HEK293T (cell line): ENCODE measurements at regions not wholly inside any gene's neighbourhood (a gene's known extent, or its start where the extent isn't known, plus 50 kb on each side); places are given as distances from the start of the nearest gene placed in this dataset.
"Not testable (repeated sequence)": the region's sequence is repeated elsewhere in the genome, so short reads cannot be mapped to it uniquely, and the experiment has no call there.

Experiments
- CTCF ChIA-PET: fragments of 350-600 bp; formaldehyde crosslinking; extraction: SDS; loops from one replicate; lab custom pipeline; 2021; ENCODE audit warnings: antibody characterized with exemption, inconsistent platforms; lab: Yijun Ruan, JAX
- POLR2A ChIA-PET: fragments of 350-600 bp; formaldehyde crosslinking; extraction: SDS; loops from one replicate; lab custom pipeline; 2020; ENCODE audit warnings: antibody characterized with exemption, inconsistent platforms; lab: Yijun Ruan, JAX
- DNase-seq: peaks from one replicate; pipeline ENCODE4 v3.0.0; 2012; ENCODE audit warnings: mixed read lengths; ENCODE audit errors: extremely low spot score
- ARNT ChIP-seq: fragments of 450-650 bp; IDR thresholded peaks from 2 replicates; pipeline ENCODE4 v1.6.1; 2017; ENCODE audit warnings: mild to moderate bottlenecking
- BHLHE40 ChIP-seq: fragments of 450-650 bp; IDR thresholded peaks from 2 replicates; pipeline ENCODE4 v1.6.1; 2016; ENCODE audit warnings: mild to moderate bottlenecking, moderate library complexity, borderline replicate concordance
- CTBP1 ChIP-seq: fragments of 450-650 bp; IDR thresholded peaks from 2 replicates; pipeline ENCODE4 v1.6.1; 2016; ENCODE audit warnings: borderline replicate concordance
- ELF4 ChIP-seq: fragments of 450-650 bp; IDR thresholded peaks from 2 replicates; pipeline ENCODE4 v1.6.1; 2017; ENCODE audit warnings: antibody characterized with exemption
- FOXA1 ChIP-seq: fragments of 450-650 bp; IDR thresholded peaks from 2 replicates; pipeline ENCODE4 v1.6.1; 2016; ENCODE audit warnings: mild to moderate bottlenecking
- FOXK2 ChIP-seq: fragments of 450-650 bp; IDR thresholded peaks from 2 replicates; pipeline ENCODE4 v1.6.1; 2016; ENCODE audit warnings: mild to moderate bottlenecking
- FOXM1 ChIP-seq: fragments of 450-650 bp; IDR thresholded peaks from 2 replicates; pipeline ENCODE4 v1.6.1; 2017; ENCODE audit warnings: mild to moderate bottlenecking, borderline replicate concordance
- HDGF ChIP-seq: fragments of 450-650 bp; IDR thresholded peaks from 2 replicates; pipeline ENCODE4 v1.6.1; 2017; ENCODE audit warnings: antibody characterized with exemption, borderline replicate concordance
- L3MBTL2 ChIP-seq: fragments of 450-650 bp; conservative IDR thresholded peaks from 2 replicates; pipeline ENCODE4 v1.6.1; 2016; ENCODE audit warnings: mild to moderate bottlenecking
- LEF1 ChIP-seq: fragments of 450-650 bp; IDR thresholded peaks from 2 replicates; pipeline ENCODE4 v1.6.1; 2017; ENCODE audit warnings: mild to moderate bottlenecking, borderline replicate concordance
- NFRKB ChIP-seq: fragments of 450-650 bp; IDR thresholded peaks from 2 replicates; pipeline ENCODE4 v1.6.1; 2016; ENCODE audit warnings: mild to moderate bottlenecking, moderate library complexity
- PKNOX1 ChIP-seq: fragments of 450-650 bp; IDR thresholded peaks from 2 replicates; pipeline ENCODE4 v1.6.1; 2016
- SP1 ChIP-seq: fragments of 450-650 bp; IDR thresholded peaks from 2 replicates; pipeline ENCODE4 v1.6.1; 2017
- SUZ12 ChIP-seq: fragments of 450-650 bp; IDR thresholded peaks from 2 replicates; pipeline ENCODE4 v1.6.1; 2016; ENCODE audit warnings: mild to moderate bottlenecking
- TARDBP ChIP-seq: fragments of 450-650 bp; IDR thresholded peaks from 2 replicates; pipeline ENCODE4 v1.6.1; 2016
- ZNF384 ChIP-seq: fragments of 450-650 bp; IDR thresholded peaks from 2 replicates; pipeline ENCODE4 v1.6.1; 2016

- no peak for TF ChIP-seq TARDBP
- TF ChIP-seq BHLHE40, result no peak
- TF ChIP-seq ELF4, result no peak
- TF ChIP-seq FOXK2, result no peak
- no peak for TF ChIP-seq FOXA1
- TF ChIP-seq ARNT, result no peak
- TF ChIP-seq NFRKB, result no peak
- no peak for TF ChIP-seq SUZ12
- no peak for TF ChIP-seq LEF1
- TF ChIP-seq SP1, result no peak
- TF ChIP-seq PKNOX1, result no peak
- no peak for TF ChIP-seq ZNF384
- TF ChIP-seq HDGF, result no peak
- TF ChIP-seq CTBP1, result no peak
- TF ChIP-seq L3MBTL2, result no peak
- no peak for TF ChIP-seq FOXM1
- ChIA-PET POLR2A (no interaction called here), CTCF (no interaction called here)
- no peak for DNase-seq
These were observed 113.1 kb upstream of the XIRP2 start for GRCh38 chr2:166775176-166775575.

GRCh38 chr2:166773308-166773949, 114.9 kb upstream of the XIRP2 start:
- DNase-seq, result no peak
- ChIA-PET CTCF (no interaction called here), POLR2A (no interaction called here)
- TF ChIP-seq FOXK2, result no peak
- no peak for TF ChIP-seq BHLHE40
- no peak for TF ChIP-seq L3MBTL2
- no peak for TF ChIP-seq LEF1
- TF ChIP-seq ARNT, result no peak
- TF ChIP-seq PKNOX1, result no peak
- no peak for TF ChIP-seq TARDBP
- TF ChIP-seq FOXA1, result no peak
- no peak for TF ChIP-seq FOXM1
- no peak for TF ChIP-seq SP1
- TF ChIP-seq HDGF, result no peak
- no peak for TF ChIP-seq CTBP1
- TF ChIP-seq NFRKB, result no peak

GRCh38 chr2:166768393-166769123, 119.7 kb upstream of the XIRP2 start:
- CTCF ChIA-PET, result no interaction called here

GRCh38 chr2:166766769-166767322, 121.4 kb upstream of the XIRP2 start:
- DNase-seq, CTCF ChIA-PET: not testable (repeated sequence)

More at GRCh38 chr2:166768393-166769123, 119.7 kb upstream of the XIRP2 start:
- DNase-seq, result no peak
- TF ChIP-seq PKNOX1, result no peak
- no peak for TF ChIP-seq TARDBP
- no peak for TF ChIP-seq NFRKB
- no peak for TF ChIP-seq FOXA1
- no peak for TF ChIP-seq CTBP1
- no peak for TF ChIP-seq HDGF
- TF ChIP-seq SP1, result no peak
- no peak for TF ChIP-seq FOXM1
- TF ChIP-seq L3MBTL2, result no peak
- no peak for TF ChIP-seq ELF4
- POLR2A ChIA-PET, result no interaction called here

GRCh38 chr2:166766220-166766619, 122.1 kb upstream of the XIRP2 start:
- TF ChIP-seq CTBP1, result no peak
- ChIA-PET CTCF (no interaction called here), POLR2A (no interaction called here)
- no peak for DNase-seq

More at GRCh38 chr2:166766769-166767322, 121.4 kb upstream of the XIRP2 start:
- POLR2A ChIA-PET, result not testable (repeated sequence)

GRCh38 chr2:166765141-166765540, 123.1 kb upstream of the XIRP2 start:
- POLR2A ChIA-PET, result no interaction called here
- CTCF ChIA-PET, result no interaction called here
- no peak for TF ChIP-seq LEF1
- TF ChIP-seq ELF4, result no peak
- no peak for TF ChIP-seq FOXM1
- no peak for TF ChIP-seq FOXK2

GRCh38 chr2:166764702-166765101, 123.6 kb upstream of the XIRP2 start:
- DNase-seq, result no peak
- no peak for TF ChIP-seq ELF4
- TF ChIP-seq FOXK2, result no peak
- no peak for TF ChIP-seq CTBP1
- no peak for TF ChIP-seq HDGF
- TF ChIP-seq SUZ12, result no peak
- TF ChIP-seq L3MBTL2, result no peak
- TF ChIP-seq TARDBP, result no peak
- no peak for TF ChIP-seq FOXM1
- TF ChIP-seq SP1, result no peak
- TF ChIP-seq ZNF384, result no peak
- no peak for TF ChIP-seq BHLHE40
- no peak for TF ChIP-seq NFRKB
- TF ChIP-seq LEF1, result no peak
- no peak for TF ChIP-seq FOXA1
- TF ChIP-seq ARNT, result no peak
- TF ChIP-seq PKNOX1, result no peak
- POLR2A ChIA-PET, result no interaction called here
- CTCF ChIA-PET, result no interaction called here

More at GRCh38 chr2:166765141-166765540, 123.1 kb upstream of the XIRP2 start:
- no peak for DNase-seq
